CD4-positive, alpha-beta T cell treated with Interleukin-1 beta for 1 hour (primary cell): ENCODE measurements at regions not wholly inside any gene's neighbourhood (a gene's known extent, or its start where the extent isn't known, plus 50 kb on each side); places are given as distances from the start of the nearest gene placed in this dataset.

Source experiments
- DNase-seq, 2 donors: peaks; one replicate each; pipeline ENCODE4 v3.0.0-alpha.2; 2020 to 2022

DNA sequence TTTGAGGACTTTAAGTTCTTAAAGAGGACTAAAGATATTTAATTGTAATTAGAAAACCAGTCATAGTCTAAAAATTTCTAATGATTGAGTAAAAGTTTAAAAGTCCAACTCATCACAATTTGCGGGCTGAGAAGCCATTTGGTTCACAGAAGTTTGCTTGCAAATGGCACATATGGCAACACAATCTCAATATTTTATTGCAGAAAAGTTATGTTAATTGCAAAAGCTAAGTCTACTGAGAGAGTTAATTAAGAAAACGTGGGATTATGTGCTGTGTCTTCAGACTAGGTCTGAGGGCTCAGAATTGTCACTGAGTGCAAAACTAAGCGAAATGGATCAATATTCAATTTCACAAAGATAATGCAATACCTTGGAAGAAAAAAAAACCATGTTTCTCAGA is 289.7 kb downstream of the PYDC2 start:
- DNase-seq, result no peak

DNA sequence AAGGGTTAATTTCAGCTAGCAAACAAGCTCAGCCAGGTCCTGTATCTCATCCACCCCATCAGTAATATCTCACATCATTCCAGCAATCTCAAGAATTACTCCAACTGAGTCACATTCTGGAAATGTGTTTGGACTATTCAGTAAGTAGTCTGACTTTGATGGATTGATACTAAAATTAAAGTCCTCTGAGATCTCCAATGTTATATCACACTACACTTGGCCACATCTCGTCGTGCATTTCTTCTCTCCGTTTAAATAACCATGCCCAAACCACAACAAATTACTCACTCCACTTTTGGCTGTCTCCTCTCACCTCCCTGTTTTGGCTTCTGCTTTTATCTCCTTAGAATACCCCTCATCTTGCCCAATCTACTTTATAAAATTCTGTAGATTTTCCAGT is 292.2 kb downstream of the PYDC2 start:
- DNase-seq, result no peak

DNA sequence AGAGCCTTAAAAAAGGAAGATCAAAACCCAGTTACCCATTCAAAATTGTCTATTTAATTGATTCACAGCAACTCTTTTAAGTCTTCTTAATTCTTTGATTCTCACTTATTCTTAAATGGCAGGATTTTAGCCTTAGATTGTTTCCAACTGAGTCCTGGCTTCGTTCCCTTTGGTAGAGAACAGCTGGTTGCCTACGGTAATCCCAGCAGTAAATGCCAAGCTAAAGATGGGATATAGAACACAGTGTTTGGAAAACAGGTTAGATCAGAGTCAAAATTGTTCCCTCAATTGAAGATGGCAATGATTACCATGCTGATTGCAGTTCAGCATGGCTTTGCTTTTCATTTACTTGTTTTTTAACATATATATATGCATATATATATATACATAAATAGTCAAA is 300.9 kb downstream of the PYDC2 start:
- no peak for DNase-seq

DNA sequence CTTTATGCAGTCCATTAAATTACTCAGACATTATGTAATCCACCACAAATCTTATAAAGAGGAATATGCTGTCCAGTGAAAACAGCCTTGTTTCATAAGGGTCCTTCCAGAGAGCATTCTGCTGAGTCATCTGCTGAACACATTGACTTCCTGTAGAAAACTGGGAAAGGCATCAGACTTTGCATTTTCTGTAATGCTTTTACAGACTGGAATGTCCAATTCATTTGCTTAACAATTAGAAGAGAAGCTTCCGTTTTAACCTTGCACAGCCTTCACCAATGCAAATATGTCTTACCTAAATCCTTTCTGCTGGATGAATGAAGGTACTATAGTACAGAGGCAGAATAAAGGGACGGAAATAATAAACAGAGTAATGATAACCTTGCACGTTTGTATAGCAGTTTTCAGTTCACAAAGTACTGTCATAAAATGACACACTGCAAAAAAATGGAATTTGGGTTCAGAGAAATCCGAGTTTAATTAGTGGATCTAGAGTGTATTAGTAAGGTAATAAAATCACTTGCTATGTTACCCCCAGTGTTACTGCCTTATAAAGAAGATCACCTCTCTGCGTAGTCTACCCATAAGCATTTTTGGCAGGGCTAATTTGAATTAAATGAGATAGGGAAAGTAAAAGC is 301.5 kb downstream of the PYDC2 start:
- no peak for DNase-seq

DNA sequence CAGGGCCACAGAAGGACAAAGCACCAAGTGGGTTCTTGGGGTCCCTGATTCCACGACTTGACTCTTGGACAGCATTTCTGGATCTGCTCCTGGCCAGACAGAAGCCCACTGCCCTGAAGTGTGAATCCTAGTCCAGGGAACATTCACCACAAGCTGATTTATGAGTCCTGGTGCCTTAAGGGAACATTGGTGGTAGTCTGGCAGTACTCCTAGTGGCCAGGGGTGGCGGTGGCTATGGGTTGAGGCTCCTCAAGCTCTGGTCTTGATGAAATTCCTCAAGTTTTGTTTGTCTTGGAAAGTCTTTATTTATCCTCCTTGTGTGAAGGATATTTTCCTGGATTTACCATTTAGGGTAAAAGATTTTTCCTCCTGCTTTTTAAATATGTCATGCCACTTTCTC is 307.5 kb downstream of the PYDC2 start:
- no peak for DNase-seq

DNA sequence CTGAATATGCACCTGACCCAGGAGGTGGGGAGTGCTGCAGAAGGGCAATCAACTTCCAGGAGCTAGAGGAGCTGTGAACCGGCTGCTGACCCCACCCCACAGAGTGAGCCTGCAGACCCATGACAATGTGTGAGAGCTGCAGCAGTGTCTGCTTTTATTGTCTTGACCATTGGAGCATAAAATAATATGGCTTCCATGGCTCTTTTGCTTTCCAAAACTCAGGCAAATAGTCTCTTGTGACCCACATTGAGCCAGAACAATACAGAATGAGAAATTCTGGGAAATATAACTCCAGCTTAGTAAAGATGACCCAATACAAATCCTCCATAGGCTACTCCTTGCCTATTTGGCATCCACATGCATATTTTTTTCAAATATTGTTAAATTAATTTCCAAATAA is 309.6 kb downstream of the PYDC2 start:
- no peak for DNase-seq

DNA sequence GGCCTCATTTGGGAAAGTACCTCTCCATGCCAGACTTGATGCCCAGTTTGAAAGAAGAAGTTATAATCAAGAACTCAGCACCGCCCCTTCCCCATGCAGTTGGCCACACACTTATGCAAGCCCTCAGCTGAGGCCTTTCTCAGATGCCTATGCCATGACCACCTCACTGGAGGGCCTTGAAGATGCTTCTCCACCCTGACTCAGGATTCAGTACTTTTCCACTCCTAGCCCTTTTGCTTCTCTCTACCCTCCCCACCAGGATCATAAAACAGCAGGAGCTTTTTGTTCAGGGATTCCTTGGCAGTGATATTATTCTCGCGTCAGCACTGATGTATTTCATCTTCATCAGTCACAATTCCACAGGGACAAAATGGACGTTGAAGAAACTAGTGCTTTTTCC is 313.5 kb downstream of the PYDC2 start:
- no peak for DNase-seq

DNA sequence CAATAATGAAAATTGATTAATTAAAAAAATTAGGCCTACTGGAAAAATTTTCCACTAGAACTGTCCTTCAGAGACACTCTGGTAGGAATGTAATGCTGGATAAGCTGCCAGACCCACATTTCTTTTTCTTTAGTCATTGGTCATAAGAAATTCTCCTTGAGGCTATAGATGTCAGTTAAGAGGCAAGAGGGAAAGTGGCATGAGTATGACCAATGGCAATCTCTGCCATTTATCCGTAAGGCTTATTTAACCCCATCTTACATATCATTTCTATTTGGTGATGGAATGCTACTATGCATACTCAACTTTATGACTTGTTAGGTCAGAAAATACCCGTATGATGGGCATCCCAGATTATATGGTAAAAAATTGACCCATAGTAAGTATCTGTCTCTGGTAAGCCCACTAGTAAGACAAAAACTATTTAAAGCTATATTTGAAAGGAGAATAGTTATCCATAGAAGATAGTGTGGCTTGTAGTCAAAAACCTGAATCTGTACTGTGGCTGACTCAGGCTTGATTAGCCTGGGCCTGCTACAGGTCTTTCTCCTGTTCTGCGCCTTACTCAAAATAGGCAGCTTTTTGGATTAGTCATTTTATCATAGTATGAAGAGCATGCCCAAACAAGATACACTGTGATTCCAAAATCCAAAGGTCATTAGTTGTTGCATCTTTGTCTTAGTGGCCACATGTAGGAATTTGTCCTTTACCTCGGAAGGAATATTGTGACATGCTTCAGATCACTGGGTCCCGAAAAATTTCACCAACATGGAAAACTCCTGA is 314.7 kb downstream of the PYDC2 start:
- DNase-seq, result no peak

DNA sequence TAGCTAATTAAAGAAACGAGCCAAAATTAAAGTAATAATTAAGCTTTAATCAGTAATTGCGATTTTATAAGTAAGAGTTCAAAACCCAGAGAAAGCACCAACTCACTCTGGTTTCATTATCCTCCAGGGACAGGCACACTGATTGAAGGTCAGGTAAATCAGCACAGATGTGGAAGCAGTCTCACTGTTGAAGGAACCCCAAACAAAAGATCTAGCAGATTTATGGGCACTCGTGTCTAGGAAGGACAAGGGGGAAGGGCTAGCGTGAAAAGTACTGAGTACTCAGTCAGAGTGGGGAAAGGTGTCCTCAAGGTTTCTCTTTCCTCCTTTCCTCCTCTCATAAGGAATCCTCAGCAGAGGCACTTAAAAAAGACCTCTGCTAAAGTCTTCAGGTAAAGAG is 320.1 kb downstream of the PYDC2 start:
- DNase-seq, result no peak

DNA sequence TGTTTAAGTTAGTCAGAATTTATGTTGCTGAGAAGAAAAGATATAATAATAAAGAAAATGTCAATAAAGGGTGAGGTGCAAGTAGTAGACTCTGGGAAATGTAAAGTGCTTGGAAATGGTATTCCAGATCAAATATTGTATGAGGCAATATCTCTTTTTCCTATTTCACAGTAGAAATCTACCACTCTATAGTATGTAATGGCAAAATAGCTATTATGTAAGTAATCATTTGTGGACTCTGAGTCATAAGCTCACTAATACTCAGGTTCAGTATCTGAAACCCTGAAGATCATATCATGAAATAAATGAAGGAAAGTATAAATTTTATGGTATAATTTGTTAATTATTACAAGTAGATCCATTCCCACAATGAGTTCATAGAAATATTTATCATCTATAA is 322.1 kb downstream of the PYDC2 start:
- no peak for DNase-seq

DNA sequence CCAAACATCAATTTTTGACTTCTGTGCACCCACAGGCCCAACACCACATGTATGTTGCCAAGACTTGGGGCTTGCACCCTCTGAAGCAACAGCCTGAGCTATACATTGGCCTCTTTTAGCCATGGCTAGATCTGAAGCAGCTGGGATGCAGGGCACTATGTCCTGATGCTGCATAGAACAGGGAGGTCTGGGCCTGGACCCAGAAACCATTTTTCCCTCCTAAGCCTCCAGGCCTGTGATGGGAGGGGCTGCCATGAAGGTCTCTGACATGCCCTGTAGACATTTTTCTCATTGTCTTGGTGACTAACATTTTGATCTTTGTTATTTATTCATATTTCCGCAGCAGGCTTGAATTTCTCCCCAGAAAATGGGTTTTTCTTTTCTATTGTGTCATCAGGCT is 330.0 kb downstream of the PYDC2 start:
- DNase-seq, result no peak

DNA sequence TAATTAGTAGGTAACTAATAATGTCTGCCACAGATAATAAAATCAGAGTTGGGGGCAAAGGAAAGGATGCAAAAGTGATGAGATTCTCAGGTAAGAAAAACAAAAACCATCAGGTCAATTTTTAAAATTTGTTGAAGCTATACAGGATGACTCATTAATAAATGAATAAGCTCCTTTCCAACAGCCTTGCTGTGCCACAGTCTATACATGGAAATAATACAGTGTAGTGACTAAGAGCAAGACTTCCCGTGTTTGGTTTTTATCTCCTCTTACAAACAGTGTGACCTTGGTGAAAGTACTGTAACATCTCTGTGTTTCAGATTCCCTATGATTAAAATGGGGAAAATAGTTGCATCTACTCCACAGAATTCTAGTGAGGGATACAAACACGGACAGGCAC is 331.6 kb downstream of the PYDC2 start:
- DNase-seq, result no peak

DNA sequence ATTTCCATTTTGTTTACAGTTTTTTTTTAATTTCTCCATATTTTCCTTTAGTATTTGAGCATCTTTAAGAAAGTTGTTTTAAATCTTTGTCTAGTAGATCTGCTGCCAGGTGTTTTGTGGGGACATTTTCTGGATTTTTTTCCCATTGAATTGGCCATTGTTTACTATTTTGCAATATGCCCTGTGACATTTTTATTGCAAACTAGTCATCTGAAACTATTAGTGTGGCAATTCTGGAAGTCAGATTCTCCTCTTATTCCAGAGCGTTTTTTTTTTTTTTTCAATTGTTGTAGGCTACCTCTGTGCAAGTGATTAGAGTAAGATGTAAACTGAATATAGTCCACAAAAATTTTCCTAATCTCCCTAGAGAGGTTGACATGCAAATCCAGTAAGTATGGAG is 334.2 kb downstream of the PYDC2 start:
- DNase-seq, result no peak

DNA sequence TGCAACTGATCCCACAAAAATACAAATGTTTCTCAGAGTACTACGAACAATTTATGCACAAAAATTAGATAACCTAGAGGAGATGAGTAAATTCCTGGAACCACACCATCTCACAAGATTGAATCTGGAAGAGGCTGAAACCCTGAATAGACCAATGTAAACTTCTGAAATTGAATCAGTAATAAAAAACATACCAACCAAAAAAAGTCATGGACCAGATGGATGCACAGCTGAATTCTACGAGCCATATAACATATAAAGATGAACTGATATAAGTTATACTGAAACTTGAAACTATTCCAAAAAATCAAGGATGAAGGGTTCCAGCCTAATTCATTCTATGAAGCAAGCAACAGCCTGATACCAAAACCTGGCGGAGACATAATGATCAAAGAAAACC is 336.3 kb downstream of the PYDC2 start:
- DNase-seq, result no peak

DNA sequence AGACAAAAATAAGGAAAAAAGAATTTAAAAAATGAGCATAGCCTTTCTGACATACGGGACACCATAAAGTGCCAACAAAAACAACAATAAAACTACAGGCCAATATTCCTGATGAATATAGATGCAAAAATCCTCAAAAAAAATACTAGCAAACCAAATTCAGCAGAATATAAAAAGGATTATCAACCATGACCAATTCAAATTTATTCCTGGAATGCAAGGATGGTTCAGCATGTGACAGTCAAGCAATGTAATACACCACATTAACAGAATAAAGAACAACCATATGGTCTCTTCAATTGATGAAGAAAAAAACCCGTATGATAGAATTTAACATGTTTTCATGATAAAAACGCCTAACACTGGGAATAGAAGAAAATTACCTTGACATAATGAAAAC is 341.7 kb downstream of the PYDC2 start:
- no peak for DNase-seq

DNA sequence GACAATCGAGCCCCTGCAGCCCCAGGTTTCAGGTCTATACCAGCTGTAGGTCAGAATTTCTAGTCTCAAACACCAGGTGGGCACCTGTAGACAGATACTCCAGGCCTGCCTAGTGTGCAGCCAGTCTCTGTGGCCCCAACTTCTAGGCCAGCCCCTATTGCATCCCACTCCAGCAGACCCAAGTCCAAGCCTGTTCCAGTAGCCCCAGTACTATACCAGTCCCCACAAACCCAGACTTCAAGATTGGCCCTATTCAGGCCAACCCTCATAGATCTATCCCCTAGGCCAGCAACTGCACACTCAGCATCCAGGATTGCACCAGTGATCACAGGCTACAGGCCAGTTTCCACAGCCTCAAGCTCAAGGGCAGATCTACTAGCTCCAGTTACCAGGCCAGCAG is 344.0 kb downstream of the PYDC2 start:
- no peak for DNase-seq

DNA sequence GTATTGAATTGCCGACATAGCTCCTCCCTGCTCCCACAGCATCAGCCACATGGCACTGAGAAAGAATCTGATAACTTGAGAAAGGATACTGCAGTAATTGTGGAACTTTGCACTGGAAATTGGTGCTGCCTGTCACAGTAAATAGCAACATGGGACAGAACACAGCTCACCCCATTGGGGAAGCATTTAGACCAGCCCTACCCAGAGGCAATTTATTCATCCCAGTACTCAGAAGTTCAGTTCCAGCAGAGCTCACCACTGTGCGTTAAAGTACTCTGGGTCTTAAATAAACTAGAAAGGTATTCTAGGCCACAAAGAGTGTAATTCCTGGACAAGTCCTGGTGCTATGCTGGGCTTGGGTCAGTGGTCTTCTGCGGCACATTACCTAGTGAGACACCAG is 347.1 kb downstream of the PYDC2 start:
- no peak for DNase-seq

DNA sequence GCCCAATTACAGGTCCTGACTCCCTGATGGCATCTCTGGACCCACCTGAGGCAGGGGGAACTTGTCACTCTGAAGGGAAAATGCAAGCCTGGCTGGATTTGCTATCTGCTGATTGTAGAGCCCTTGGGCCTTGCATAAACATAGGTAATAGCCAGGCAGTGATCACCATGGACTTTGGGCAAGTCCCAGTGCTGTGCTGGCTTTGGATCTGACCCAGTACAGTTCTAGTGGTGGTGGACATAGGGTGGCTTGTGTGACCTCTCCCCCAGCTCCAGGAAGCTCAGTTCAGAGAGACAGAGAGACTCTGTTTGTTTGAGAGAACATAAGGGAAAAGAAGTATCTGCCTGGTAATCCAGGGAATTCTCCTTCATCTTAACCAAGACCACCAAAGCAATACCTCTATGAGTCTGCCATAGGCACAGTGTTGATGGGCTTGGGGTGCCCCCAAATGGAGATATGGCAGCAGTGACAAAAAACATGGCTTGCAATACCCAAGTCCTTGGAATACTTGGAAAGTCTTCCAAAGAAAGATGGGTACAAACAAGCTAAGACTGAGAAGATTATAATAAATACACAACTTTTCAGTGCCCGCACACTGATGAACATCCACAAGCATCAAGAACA is 348.5 kb downstream of the PYDC2 start:
- DNase-seq, result no peak

DNA sequence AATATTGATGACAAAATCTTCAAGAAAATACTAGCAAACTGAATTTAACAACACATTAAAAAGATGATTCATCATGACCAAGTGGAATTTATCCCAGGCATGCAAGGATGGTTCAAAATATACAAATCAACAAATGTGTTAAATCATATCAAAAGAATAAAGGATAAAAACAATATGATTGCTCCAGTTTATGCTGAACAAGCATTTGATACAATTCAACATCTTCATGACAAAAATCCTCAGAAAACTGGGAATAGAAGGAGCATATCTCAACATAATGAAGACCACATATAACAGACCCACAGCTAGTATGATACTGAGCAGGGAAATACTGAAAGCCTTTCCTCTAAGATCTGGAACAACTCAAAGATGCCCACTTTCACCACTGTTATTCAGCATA is 352.3 kb downstream of the PYDC2 start:
- no peak for DNase-seq

DNA sequence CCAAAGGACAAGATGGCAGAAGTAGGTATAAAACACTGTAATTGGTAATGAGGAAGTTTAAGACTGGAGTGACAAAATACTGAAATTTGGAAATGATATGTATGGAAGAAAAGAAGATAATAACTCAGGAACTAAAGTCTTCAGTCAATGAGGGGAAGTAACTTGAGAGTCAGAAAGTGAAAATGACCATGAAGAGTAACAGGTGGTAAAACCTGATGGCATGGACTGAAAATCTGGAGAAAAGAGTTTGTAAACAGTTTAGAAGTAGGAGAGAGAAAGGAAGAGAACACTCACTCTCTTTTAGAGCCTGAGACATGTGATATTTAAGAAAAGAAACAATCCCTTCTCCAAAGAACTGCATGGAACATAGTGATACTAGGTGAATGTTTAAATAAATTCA is 387.9 kb downstream of the PYDC2 start:
- DNase-seq, result no peak

DNA sequence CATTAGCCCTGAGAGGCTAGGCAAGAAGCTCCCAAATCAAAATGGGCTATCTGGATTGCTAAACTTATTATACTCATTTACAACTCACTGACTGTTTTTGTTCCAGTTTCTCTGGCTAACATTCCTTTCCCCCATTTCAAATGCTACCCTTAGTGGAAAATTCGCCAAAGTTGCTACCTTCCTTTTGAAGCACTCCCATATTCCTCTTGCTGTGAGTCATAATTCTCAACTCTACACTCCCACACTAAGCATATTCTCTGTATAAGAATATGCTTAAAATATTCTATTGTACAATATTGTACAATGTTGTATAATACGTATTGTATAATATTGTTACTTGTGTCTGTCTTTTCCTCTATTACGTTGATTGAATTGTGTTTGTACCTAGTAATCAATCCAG is 398.6 kb downstream of the PYDC2 start:
- no peak for DNase-seq

DNA sequence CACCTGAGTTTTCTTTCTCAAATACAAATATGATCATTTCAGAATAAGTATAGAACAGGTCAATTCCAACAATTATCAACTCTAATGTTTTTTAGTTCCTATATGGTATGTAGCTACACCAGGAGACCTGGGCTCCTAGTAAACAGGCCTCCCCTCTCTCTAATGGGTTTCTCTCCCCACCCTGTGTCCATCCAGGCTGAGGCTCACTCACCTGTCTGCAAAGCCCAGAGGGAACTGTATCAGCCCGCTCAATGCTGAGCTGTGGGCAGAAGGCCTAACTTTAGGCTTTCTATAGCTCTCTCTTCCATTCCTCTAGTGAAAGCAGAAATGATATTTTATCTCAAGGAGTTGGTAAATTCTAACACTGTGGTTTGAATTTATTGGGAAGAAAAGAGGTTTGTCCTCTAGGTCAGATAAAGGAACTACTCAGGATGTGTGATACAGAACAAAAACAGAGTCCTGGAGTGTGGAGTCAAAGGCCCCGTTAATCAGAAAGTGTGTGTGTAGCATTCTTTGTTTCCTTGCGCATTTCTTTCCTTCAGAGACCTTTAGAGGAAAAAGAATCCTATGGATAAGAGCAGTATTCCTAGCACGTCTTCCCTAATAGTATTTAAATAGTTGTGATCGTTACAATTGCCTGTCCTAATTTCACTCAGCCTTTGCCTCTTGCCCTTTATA is 408.9 kb downstream of the PYDC2 start:
- no peak for DNase-seq

DNA sequence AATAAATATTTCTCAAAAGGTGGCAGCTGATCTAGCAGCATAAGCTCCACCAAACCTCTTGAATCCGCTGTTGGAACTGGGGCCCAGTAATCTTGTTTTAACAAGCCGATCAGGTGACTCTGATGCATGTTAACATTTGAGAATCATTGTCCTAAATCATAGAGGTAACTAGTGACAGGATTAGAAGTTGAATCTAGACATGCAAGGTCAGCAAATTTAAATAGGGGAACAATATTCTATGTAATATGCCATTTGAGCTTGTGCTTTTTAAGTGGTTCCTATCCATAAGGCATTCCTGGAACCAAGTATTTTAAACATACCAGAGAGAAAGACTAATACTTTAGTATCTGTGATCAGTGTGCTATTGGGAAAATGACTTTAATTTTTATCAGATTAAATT is 412.8 kb downstream of the PYDC2 start:
- DNase-seq, result no peak

DNA sequence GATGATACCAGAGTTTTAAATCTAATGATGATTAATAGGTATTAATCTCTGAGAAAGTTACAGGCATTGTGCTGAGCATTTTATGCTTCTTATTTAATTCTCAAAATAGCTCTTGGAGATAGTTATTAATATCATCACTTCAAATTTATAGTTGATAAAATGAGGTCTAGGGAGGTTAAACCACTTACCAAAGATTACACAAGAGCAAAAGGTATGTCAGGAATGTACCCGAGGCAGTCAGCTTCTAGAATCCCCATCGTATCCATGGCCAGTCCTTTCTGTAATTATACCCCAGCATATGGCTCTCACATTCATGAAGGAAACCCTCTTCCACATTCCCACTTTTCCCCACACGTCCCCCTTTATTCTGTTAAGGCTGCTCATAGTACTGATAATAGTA is 421.3 kb downstream of the PYDC2 start:
- DNase-seq, result no peak
